HEK293 (cell line): ENCODE measurements at regions not wholly inside any gene's neighbourhood (a gene's known extent, or its start where the extent isn't known, plus 50 kb on each side); places are given as distances from the start of the nearest gene placed in this dataset.

Source experiments
- CTCF ChIP-seq: fragments of 450-650 bp; formaldehyde crosslinking; IDR thresholded peaks from 2 replicates; pipeline ENCODE4 v1.5.1; 2016; ENCODE audit warnings: missing biosample characterization, missing genetic modification characterization
- REST ChIP-seq: fragments of 450-650 bp; formaldehyde crosslinking; IDR thresholded peaks from 2 replicates; pipeline ENCODE4 v1.5.1; 2016; ENCODE audit warnings: missing biosample characterization, missing genetic modification characterization
- SP7 ChIP-seq: fragments of 450-650 bp; formaldehyde crosslinking; IDR thresholded peaks from 2 replicates; pipeline ENCODE4 v1.5.1; 2016; ENCODE audit warnings: missing biosample characterization, missing genetic modification characterization
- ZBTB17 ChIP-seq: fragments of 450-650 bp; formaldehyde crosslinking; IDR thresholded peaks from 2 replicates; pipeline ENCODE4 v1.5.1; 2016; ENCODE audit warnings: missing biosample characterization, missing genetic modification characterization
- ZBTB7A ChIP-seq: fragments of 450-650 bp; formaldehyde crosslinking; IDR thresholded peaks from 2 replicates; pipeline ENCODE4 v1.5.1; 2016; ENCODE audit warnings: low read depth, missing biosample characterization, missing genetic modification characterization
- ZNF121 ChIP-seq: fragments of 450-650 bp; formaldehyde crosslinking; IDR thresholded peaks from 2 replicates; pipeline ENCODE4 v1.5.1; 2016; ENCODE audit warnings: missing biosample characterization, missing genetic modification characterization
- ZNF223 ChIP-seq: fragments of 450-650 bp; formaldehyde crosslinking; IDR thresholded peaks from 2 replicates; pipeline ENCODE4 v1.5.1; 2016; ENCODE audit warnings: missing biosample characterization, missing genetic modification characterization
- ZNF335 ChIP-seq: fragments of 450-650 bp; formaldehyde crosslinking; conservative IDR thresholded peaks from 2 replicates; pipeline ENCODE4 v1.5.1; 2016; ENCODE audit warnings: missing biosample characterization, missing genetic modification characterization
- ZNF394 ChIP-seq: fragments of 450-650 bp; formaldehyde crosslinking; IDR thresholded peaks from 2 replicates; pipeline ENCODE4 v1.5.1; 2016; ENCODE audit warnings: missing biosample characterization, missing genetic modification characterization, mild to moderate bottlenecking, moderate library complexity, borderline replicate concordance
- ZNF513 ChIP-seq: fragments of 450-650 bp; IDR thresholded peaks from 2 replicates; pipeline ENCODE4 v1.5.1; 2018; ENCODE audit warnings: missing biosample characterization, missing genetic modification characterization
- ZNF677 ChIP-seq: fragments of 450-650 bp; IDR thresholded peaks from 2 replicates; pipeline ENCODE4 v1.5.0; 2018; ENCODE audit warnings: missing biosample characterization, mild to moderate bottlenecking, missing genetic modification characterization, moderate library complexity
- ZSCAN4 ChIP-seq: fragments of 450-650 bp; formaldehyde crosslinking; IDR thresholded peaks from 2 replicates; pipeline ENCODE4 v1.5.1; 2017; ENCODE audit warnings: missing biosample characterization, missing genetic modification characterization
- TF ChIP-seq, protein P1 (sequence below): sonication (generic); formaldehyde crosslinking; IDR thresholded peaks from 2 replicates; pipeline ENCODE4 v1.8.1; 2022; ENCODE audit warnings: mild to moderate bottlenecking, moderate library complexity, missing genetic modification reagents
- TF ChIP-seq, protein P2 (sequence below): fragments of 450-650 bp; formaldehyde crosslinking; IDR thresholded peaks from 2 replicates; pipeline ENCODE4 v1.5.1; 2016; ENCODE audit warnings: missing biosample characterization, missing genetic modification characterization

GRCh38 chr1:221011145-221011544 lies 131.9 kb downstream of the HLX start:
- TF ChIP-seq CTCF (tag by site-specific recombination) (no peak), REST (tag by site-specific recombination) (no peak), ZNF223 (tag by site-specific recombination) (no peak), ZBTB7A (no peak), ZNF121 (tag by site-specific recombination) (no peak), ZNF513 (tag by site-specific recombination) (no peak), SP7 (tag by site-specific recombination) (no peak), ZBTB17 (tag by site-specific recombination) (no peak), ZNF394 (tag by site-specific recombination) (no peak), ZNF677 (tag by site-specific recombination) (no peak), ZNF335 (tag by site-specific recombination) (no peak), ZSCAN4 (tag by site-specific recombination) (no peak)
- TF ChIP-seq, protein P1, sequence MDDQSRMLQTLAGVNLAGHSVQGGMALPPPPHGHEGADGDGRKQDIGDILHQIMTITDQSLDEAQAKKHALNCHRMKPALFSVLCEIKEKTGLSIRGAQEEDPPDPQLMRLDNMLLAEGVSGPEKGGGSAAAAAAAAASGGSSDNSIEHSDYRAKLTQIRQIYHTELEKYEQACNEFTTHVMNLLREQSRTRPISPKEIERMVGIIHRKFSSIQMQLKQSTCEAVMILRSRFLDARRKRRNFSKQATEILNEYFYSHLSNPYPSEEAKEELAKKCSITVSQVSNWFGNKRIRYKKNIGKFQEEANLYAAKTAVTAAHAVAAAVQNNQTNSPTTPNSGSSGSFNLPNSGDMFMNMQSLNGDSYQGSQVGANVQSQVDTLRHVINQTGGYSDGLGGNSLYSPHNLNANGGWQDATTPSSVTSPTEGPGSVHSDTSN (CRISPR knock-in tag) = no peak
- TF ChIP-seq, protein P2, sequence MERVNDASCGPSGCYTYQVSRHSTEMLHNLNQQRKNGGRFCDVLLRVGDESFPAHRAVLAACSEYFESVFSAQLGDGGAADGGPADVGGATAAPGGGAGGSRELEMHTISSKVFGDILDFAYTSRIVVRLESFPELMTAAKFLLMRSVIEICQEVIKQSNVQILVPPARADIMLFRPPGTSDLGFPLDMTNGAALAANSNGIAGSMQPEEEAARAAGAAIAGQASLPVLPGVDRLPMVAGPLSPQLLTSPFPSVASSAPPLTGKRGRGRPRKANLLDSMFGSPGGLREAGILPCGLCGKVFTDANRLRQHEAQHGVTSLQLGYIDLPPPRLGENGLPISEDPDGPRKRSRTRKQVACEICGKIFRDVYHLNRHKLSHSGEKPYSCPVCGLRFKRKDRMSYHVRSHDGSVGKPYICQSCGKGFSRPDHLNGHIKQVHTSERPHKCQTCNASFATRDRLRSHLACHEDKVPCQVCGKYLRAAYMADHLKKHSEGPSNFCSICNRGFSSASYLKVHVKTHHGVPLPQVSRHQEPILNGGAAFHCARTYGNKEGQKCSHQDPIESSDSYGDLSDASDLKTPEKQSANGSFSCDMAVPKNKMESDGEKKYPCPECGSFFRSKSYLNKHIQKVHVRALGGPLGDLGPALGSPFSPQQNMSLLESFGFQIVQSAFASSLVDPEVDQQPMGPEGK (tag by site-specific recombination) = no peak
